Immature natural killer cell (primary cell): ENCODE measurements at regions not wholly inside any gene's neighbourhood (a gene's known extent, or its start where the extent isn't known, plus 50 kb on each side); places are given as distances from the start of the nearest gene placed in this dataset.
"Not testable (repeated sequence)": the region's sequence is repeated elsewhere in the genome, so short reads cannot be mapped to it uniquely, and the experiment has no call there.

Experiments
- DNase-seq, 3 donors: peaks; one replicate each; pipeline ENCODE4 v3.0.0; 2022; ENCODE audit warnings: mixed read lengths in 1 of 3
- H3K27ac Mint-ChIP-seq, 6 donors: one replicate each; pipeline ENCODE4 v1.8.0; 2020; ENCODE audit warnings: mixed read lengths in 6 of 6, mild to moderate bottlenecking in 5 of 6, inconsistent platforms in 4 of 6, moderate library complexity in 3 of 6
- H3K27me3 Mint-ChIP-seq, 3 donors: one replicate each; pipeline ENCODE4 v1.8.0; 2020 to 2021; ENCODE audit warnings: low read depth in 3 of 3, mild to moderate bottlenecking in 3 of 3, mixed read lengths in 3 of 3, moderate library complexity in 3 of 3, inconsistent platforms in 1 of 3
- H3K36me3 Mint-ChIP-seq, 3 donors: one replicate each; pipeline ENCODE4 v1.8.0; 2020; ENCODE audit warnings: mixed read lengths in 3 of 3, inconsistent platforms in 2 of 3, mild to moderate bottlenecking in 2 of 3
- H3K4me1 Mint-ChIP-seq, 2 donors: one replicate each; pipeline ENCODE4 v1.8.0; 2020; ENCODE audit warnings: inconsistent platforms in 2 of 2, mild to moderate bottlenecking in 2 of 2, mixed read lengths in 2 of 2, moderate library complexity in 1 of 2
- H3K4me3 Mint-ChIP-seq, 5 donors: one replicate each; pipeline ENCODE4 v1.8.0; 2020; ENCODE audit warnings: mild to moderate bottlenecking in 5 of 5, mixed read lengths in 5 of 5, inconsistent platforms in 3 of 5, moderate library complexity in 3 of 5
- H3K9me3 Mint-ChIP-seq, 6 donors: one replicate each; pipeline ENCODE4 v1.8.0; 2020; ENCODE audit warnings: mild to moderate bottlenecking in 6 of 6, mixed read lengths in 6 of 6, inconsistent platforms in 4 of 6, moderate library complexity in 3 of 6

DNA sequence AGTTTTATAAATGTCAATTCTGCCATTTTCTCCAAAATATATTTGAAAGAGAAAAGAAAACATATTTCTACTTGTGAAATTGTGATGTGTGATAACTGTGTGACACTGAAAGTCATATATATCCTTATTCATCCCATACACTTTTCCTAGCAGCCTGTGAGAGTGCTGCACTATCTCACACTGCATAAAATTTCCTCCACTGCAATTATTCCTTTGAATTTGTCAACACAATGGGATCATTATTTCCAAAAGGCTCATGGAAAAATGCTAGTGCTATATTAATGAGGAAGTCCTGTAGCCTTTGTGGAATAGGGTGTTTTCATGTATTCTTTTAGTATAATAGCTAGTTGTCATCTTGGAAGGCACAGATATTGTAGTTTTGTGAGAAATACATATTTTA, 504.1 kb downstream of the RPL10L start:
- DNase-seq = no peak
- no peak overlapping the region for H3K27ac Mint-ChIP-seq
- peaks cover 7 to 54% (median 37%) of the 10 kb centered on the region in 6 donors for H3K9me3 Mint-ChIP-seq
- H3K4me1 Mint-ChIP-seq = no peaks in the 10 kb centered on the region
- no peaks in the 10 kb centered on the region for H3K36me3 Mint-ChIP-seq
- H3K4me3 Mint-ChIP-seq = no peak overlapping the region
- H3K27me3 Mint-ChIP-seq = no peaks in the 10 kb centered on the region

DNA sequence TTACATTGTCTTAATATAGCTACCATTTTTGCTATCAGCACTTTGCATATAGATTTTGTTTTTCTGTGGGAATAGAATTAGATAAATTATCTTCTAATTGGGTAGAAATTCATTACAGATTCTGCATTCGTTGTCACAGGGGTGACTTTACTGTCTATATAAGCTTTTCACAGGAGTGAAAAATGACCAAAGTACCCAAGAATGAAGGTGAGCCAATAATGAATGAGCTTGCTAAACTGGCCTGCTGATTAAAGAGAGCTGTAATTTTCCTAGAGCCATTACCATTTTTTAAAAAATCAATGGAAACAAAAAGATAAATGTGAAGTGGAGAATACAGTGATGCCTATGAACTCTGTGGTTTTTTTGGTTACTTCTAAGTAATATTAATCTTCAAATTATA, 504.6 kb downstream of the RPL10L start:
- DNase-seq = no peak
- H3K4me1 Mint-ChIP-seq = no peaks in the 10 kb centered on the region
- peaks cover 8 to 55% (median 38%) of the 10 kb centered on the region in 6 donors for H3K9me3 Mint-ChIP-seq
- H3K27ac Mint-ChIP-seq = no peak overlapping the region
- no peaks in the 10 kb centered on the region for H3K36me3 Mint-ChIP-seq
- H3K27me3 Mint-ChIP-seq = no peaks in the 10 kb centered on the region
- no peak overlapping the region for H3K4me3 Mint-ChIP-seq

DNA sequence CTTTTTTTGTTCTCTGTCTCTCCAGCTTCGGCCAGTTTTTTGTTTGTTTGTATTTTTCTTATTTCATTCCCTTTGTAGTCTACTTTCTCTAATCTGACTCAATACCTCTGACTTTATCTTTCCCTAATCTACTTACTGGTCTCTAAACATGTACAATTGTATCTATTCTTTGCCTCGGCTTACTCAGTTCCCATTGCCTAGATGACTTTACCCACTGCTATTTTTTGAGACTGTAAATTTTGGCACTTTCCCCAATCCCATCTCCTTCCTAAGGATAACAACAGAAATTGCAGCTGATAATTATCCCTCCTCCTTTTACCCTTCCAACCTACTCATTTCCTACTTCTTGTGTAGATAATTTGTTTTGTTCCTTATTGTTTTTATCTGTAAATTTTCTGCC, 511.1 kb downstream of the RPL10L start:
- H3K9me3 Mint-ChIP-seq = peaks cover 0 to 73% (median 31%) of the 10 kb centered on the region in 6 donors
- no peak overlapping the region for H3K4me3 Mint-ChIP-seq
- no peak for DNase-seq
- H3K36me3 Mint-ChIP-seq = peaks cover 0 to 3% (median 0%) of the 10 kb centered on the region in 3 donors
- H3K4me1 Mint-ChIP-seq = no peaks in the 10 kb centered on the region
- H3K27ac Mint-ChIP-seq = no peak overlapping the region
- peaks cover 0 to 2% (median 0%) of the 10 kb centered on the region in 3 donors for H3K27me3 Mint-ChIP-seq

DNA sequence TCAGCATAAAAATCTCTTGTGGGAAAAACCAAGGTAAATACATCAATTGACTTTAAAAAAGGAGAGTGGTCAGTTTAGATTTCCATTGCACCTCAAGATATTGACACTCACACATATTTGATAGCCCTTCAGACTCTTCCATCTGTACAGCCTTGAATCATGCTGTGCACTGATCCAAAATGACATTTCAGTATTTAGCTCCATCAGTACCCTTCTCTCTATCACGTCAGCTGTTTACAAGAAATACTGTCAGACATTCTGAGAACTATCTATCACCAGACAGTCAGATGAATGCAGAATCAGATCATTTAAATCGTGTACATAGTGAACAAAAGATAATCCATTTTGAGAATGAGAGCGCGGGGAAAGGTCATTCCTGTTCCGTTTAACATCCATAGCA, 511.9 kb downstream of the RPL10L start:
- Mint-ChIP-seq H3K9me3 (peaks cover 6 to 73% (median 34%) of the 10 kb centered on the region in 6 donors), H3K27ac (no peak overlapping the region), H3K4me3 (no peak overlapping the region), H3K4me1 (no peaks in the 10 kb centered on the region), H3K27me3 (peaks cover 0 to 2% (median 0%) of the 10 kb centered on the region in 3 donors), H3K36me3 (peaks cover 0 to 3% (median 0%) of the 10 kb centered on the region in 3 donors)
- no peak for DNase-seq

DNA sequence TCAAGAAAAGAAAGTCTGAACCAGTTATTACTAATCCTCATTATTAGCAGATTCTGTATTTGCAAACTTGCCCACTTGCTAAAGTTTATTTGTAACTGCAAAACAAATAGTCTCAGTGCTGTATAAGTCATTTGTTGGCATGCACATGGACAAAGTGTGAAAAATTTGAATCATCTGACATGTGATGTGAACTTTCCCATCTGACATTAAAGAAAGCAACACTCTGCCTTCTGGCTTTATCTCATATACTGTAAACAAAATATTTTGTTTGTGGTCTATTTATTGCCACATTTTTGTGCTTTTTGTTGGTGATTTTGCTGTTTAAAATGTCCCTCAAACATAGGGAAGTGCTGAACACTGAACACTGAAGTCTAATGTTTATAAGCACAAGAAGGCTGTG, 513.8 kb downstream of the RPL10L start:
- Mint-ChIP-seq H3K27ac (no peak overlapping the region), H3K4me3 (no peak overlapping the region), H3K36me3 (peaks cover 0 to 3% (median 0%) of the 10 kb centered on the region in 3 donors), H3K27me3 (peaks cover 0 to 2% (median 0%) of the 10 kb centered on the region in 3 donors), H3K9me3 (peaks cover 13 to 69% (median 40%) of the 10 kb centered on the region in 6 donors), H3K4me1 (no peaks in the 10 kb centered on the region)
- DNase-seq = no peak

DNA sequence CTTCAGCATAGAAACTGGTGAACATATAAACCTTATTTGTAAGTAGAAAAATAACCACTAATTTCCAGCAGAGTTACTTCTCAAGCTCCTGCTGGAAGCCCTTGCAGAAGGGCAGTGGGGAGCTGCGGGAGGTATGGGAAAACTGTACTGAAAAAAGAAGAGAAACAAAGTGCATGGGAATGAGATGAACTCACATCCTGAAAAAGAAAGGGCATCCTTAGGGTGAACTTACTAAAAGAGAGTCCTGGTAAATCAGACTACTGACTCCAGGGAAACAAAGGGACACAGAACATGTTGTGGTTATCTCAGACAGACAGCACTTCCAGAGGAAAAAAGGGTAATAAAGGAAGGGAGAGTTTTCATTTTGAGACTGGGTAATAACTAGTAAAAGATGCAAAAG, 515.1 kb downstream of the RPL10L start:
- no peak for DNase-seq
- no peaks in the 10 kb centered on the region for H3K4me1 Mint-ChIP-seq
- no peak overlapping the region for H3K27ac Mint-ChIP-seq
- H3K27me3 Mint-ChIP-seq = peaks cover 0 to 2% (median 0%) of the 10 kb centered on the region in 3 donors
- no peak overlapping the region for H3K4me3 Mint-ChIP-seq
- peaks cover 14 to 66% (median 39%) of the 10 kb centered on the region in 6 donors for H3K9me3 Mint-ChIP-seq
- H3K36me3 Mint-ChIP-seq = peaks cover 0 to 3% (median 0%) of the 10 kb centered on the region in 3 donors

DNA sequence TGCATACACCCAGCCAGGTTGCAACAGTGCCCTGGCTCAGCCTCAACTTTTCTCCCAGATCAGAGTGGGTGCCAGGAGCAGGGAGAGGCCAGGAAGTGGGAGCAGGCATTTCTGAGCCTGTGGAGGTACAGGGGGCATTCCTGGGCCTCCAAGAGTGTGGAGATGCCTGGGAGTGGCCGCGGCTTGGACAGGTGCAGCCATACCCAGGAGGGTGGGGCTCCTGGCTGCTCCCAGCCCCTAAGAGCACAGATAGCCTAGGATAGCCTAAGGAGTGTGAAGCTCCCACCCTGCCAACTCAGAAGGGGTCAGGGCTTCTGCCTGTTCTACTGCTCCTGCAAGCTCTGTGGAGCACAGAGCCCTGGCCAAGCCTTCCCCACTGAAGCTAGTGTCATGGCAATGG, 543.4 kb downstream of the RPL10L start:
- H3K9me3 Mint-ChIP-seq = peaks cover 6 to 48% (median 31%) of the 10 kb centered on the region in 6 donors
- H3K36me3 Mint-ChIP-seq = peaks cover 0 to 5% (median 0%) of the 10 kb centered on the region in 3 donors

DNA sequence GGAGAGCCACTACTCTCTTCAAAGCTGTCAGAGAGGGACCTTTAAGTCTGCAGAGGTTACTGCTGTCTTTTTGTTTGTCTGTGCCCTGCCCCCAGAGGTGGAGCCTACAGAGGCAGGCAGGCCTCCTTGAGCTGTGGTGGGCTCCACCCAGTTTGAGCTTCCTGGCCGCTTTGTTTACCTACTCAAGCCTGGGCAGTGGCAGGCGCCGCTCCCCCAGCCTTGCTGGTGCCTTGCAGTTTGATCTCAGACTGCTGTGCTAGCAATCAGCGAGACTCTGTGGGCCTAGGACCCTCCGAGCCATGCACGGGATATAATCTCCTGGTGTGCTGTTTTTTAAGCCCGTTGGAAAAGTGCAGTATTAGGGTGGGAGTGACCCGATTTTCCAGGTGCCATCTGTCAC, 550.7 kb downstream of the RPL10L start:
- H3K4me3 Mint-ChIP-seq, H3K4me1 Mint-ChIP-seq, H3K27me3 Mint-ChIP-seq, DNase-seq, H3K36me3 Mint-ChIP-seq, H3K27ac Mint-ChIP-seq: not testable (repeated sequence)
- H3K9me3 Mint-ChIP-seq = peaks cover 3 to 29% (median 24%) of the 10 kb centered on the region in 6 donors

More for the DNA sequence above, 543.4 kb downstream of the RPL10L start:
- no peak for DNase-seq
- no peak overlapping the region for H3K4me3 Mint-ChIP-seq
- no peak overlapping the region for H3K27ac Mint-ChIP-seq
- peaks cover 0 to 3% (median 2%) of the 10 kb centered on the region in 3 donors for H3K27me3 Mint-ChIP-seq
- H3K4me1 Mint-ChIP-seq = no peaks in the 10 kb centered on the region

DNA sequence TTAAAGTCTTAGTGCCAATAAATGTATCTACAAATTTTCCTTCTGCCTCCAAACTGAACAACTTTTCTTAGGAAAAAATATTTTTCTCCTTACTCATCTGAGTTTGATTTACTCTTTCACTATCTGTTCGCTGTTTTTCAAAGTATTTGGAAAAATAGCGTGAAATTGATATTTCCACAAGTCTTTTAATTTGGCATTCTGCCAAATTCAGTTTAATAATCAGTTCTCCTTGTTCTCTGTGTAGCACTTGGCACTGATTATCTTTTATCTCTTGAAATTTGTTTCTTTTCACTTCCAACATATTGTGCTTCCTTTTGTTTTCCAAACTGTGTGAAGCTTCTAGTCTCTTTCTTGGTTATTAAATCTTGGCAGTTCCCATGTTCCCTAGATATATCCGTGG, 559.8 kb downstream of the RPL10L start:
- H3K36me3 Mint-ChIP-seq = no peaks in the 10 kb centered on the region
- H3K4me1 Mint-ChIP-seq = no peaks in the 10 kb centered on the region
- H3K27me3 Mint-ChIP-seq = no peaks in the 10 kb centered on the region
- DNase-seq = no peak
- peaks cover 2 to 54% (median 33%) of the 10 kb centered on the region in 6 donors for H3K9me3 Mint-ChIP-seq
- H3K4me3 Mint-ChIP-seq = no peak overlapping the region
- H3K27ac Mint-ChIP-seq = no peak overlapping the region

DNA sequence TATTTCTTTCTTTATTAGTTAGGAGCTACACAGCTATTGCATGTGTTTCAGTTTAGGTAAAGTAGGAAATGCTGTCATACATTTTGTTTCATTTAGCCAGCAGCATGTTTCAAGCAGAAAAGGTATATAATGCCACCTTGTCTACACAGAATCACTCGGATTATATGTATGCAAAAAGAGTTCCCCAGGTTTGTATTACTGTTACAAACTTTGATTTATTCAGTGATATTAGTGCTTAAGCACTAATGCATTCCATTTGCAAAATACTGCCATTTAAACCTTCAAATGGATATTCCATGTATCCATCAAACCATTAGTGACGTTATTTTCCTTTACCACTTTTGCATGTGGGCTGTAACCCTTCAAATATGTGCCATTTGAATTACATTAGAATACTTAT, 564.0 kb downstream of the RPL10L start:
- Mint-ChIP-seq H3K9me3 (peaks cover 2 to 53% (median 38%) of the 10 kb centered on the region in 6 donors), H3K27ac (no peak overlapping the region), H3K4me1 (no peaks in the 10 kb centered on the region), H3K4me3 (no peak overlapping the region), H3K27me3 (peaks cover 0 to 2% (median 0%) of the 10 kb centered on the region in 3 donors), H3K36me3 (no peaks in the 10 kb centered on the region)
- no peak for DNase-seq

DNA sequence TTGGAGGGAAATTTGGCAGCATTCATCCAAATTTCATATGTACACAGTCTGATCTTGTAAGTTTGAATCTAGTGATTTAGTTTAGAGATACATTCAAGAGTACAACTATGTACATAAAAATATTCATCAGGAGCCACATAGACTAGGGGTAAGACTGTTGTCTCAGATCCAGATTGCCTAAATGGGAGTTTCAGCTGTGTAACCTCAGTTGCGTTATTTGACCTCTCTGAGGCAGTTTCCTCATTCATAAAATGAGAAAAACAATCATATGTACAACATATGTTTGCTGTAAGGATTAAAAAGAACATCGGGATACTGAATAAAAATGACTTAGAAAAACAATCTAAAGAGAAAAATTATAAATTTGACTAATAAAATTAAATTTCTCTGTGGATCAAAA, 577.5 kb downstream of the RPL10L start:
- H3K9me3 Mint-ChIP-seq = peaks cover 6 to 30% (median 11%) of the 10 kb centered on the region in 6 donors
- no peak overlapping the region for H3K27ac Mint-ChIP-seq
- no peak overlapping the region for H3K4me3 Mint-ChIP-seq
- DNase-seq = no peak
- no peaks in the 10 kb centered on the region for H3K36me3 Mint-ChIP-seq
- no peaks in the 10 kb centered on the region for H3K27me3 Mint-ChIP-seq
- no peaks in the 10 kb centered on the region for H3K4me1 Mint-ChIP-seq

DNA sequence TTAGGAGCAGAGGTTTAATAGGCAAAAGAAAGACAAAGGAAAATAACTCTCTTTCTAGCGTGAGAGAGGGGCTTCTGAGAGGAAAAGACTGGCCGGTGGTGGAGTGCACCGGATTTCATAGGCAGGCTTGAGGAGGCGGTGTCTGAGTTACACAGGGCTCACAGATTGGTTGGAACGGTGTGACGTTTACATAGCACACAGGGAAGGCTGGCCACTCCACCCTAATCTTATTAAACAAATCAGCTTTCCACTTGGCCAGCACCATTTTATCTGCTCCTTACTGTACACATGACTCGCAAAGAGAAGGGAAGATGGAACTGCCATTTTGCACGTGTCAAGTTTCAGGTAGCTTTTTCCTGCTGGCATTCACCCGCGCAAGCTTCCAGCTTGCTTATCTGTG, 587.7 kb downstream of the RPL10L start:
- peaks cover 0 to 4% (median 0%) of the 10 kb centered on the region in 3 donors for H3K36me3 Mint-ChIP-seq
- no peaks in the 10 kb centered on the region for H3K4me1 Mint-ChIP-seq

DNA sequence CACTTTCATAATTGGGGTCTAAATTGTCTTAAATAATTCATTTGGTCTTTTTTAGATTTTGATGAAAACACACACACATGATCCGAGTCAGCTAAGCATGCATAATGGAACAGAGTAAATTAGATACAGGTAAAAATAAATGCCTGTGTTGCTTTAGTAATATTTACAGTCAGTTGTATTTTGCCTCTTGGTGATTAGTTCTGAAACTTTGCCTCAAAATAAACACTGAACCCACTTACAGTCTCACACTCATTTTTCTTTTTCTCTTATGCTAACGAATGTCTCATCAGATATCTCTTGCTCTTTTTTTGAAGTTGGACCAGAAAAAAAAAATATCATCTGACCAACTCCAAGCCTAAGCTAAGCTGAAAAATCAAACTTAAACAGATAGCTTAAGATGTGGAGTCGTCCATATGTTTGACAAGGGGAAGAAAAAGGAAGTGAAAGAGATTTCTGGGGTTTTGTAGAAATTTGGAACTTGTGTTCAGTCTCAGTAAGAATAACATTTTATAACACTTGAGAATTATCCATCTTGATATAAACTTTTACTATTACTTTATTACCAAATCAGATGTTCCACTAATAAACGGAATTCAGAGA, 592.5 kb downstream of the RPL10L start:
- no peak for DNase-seq
- Mint-ChIP-seq H3K9me3 (peaks cover 8 to 39% (median 25%) of the 10 kb centered on the region in 6 donors), H3K27me3 (peaks cover 0 to 2% (median 0%) of the 10 kb centered on the region in 3 donors), H3K4me3 (no peak overlapping the region), H3K36me3 (peaks cover 0 to 4% (median 0%) of the 10 kb centered on the region in 3 donors), H3K27ac (no peak overlapping the region), H3K4me1 (no peaks in the 10 kb centered on the region)

More for the DNA sequence above, 587.7 kb downstream of the RPL10L start:
- H3K4me3 Mint-ChIP-seq = no peak overlapping the region
- DNase-seq = no peak
- peaks cover 4 to 46% (median 24%) of the 10 kb centered on the region in 6 donors for H3K9me3 Mint-ChIP-seq
- H3K27ac Mint-ChIP-seq = no peak overlapping the region
- peaks cover 0 to 2% (median 0%) of the 10 kb centered on the region in 3 donors for H3K27me3 Mint-ChIP-seq

DNA sequence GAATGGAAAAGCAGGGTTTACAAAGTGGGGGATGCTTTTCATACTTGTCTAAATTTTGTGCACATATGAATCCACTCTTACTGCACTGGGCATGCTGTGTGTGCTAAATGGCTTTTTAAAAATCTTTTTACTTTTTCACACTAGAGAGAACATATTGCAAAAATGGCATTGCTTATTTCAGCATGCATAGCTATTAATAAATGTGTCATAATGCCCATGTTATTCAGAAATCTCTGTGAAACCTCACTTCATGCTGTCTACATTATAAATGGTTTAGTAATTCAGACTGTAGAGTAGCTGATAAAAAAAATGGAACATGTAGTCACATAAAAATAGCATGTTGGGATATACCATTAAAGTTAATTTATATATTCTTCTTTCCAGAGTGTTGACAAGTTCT, 593.8 kb downstream of the RPL10L start:
- H3K9me3 Mint-ChIP-seq = peaks cover 8 to 36% (median 19%) of the 10 kb centered on the region in 6 donors
- peaks cover 0 to 2% (median 0%) of the 10 kb centered on the region in 3 donors for H3K27me3 Mint-ChIP-seq
- no peaks in the 10 kb centered on the region for H3K4me1 Mint-ChIP-seq
- H3K4me3 Mint-ChIP-seq = no peak overlapping the region
- peaks cover 0 to 3% (median 0%) of the 10 kb centered on the region in 3 donors for H3K36me3 Mint-ChIP-seq
- DNase-seq = no peak
- no peak overlapping the region for H3K27ac Mint-ChIP-seq

DNA sequence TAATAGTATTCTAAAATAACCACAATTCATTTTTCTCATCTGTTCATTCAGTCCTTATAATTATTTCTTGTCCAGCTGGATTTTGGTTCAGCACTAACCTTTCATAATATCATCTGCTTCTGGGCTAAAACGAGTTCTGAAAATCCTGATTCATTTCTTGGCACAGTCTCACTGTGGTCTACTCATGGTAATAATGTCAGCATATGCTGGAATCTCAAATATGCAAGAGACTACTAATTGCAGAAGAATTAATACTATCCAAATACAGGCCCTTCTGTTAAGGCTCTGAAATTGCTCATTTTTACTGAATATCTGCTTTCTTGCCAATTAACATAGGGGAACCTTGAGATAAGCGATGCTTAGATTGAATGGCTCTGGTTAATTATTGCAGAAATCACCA, 597.1 kb downstream of the RPL10L start:
- peaks cover 0 to 4% (median 0%) of the 10 kb centered on the region in 3 donors for H3K36me3 Mint-ChIP-seq
- no peak for DNase-seq
- no peaks in the 10 kb centered on the region for H3K4me1 Mint-ChIP-seq
- H3K4me3 Mint-ChIP-seq = no peak overlapping the region
- no peak overlapping the region for H3K27ac Mint-ChIP-seq
- no peaks in the 10 kb centered on the region for H3K27me3 Mint-ChIP-seq
- peaks cover 4 to 33% (median 17%) of the 10 kb centered on the region in 6 donors for H3K9me3 Mint-ChIP-seq
